Stomach (tissue), 4 donors: ENCODE measurements at regions not wholly inside any gene's neighbourhood (a gene's known extent, or its start where the extent isn't known, plus 50 kb on each side); places are given as distances from the start of the nearest gene placed in this dataset.

Source experiments
- CTCF ChIP-seq, 7 experiments: fragments of 450-650 bp in 4 of 7; fragments of 200-600 bp in 3 of 7; sonication (generic) in 3 of 7; IDR thresholded peaks; one replicate each; pipeline ENCODE4 v1.5.1; 2016 to 2019; ENCODE audit warnings: antibody characterized with exemption in 7 of 7, control low read depth in 2 of 7, mild to moderate bottlenecking in 1 of 7
- EP300 ChIP-seq: sonication (generic); formaldehyde crosslinking; IDR thresholded peaks from one replicate; pipeline ENCODE4 v1.6.1; 2017; ENCODE audit warnings: antibody characterized with exemption
- POLR2A ChIP-seq, 4 donors: fragments of 450-650 bp; IDR thresholded peaks; one replicate each; pipeline ENCODE4 v1.6.1; 2016; ENCODE audit warnings: antibody characterized with exemption in 4 of 4, control low read depth in 2 of 4, mild to moderate bottlenecking in 1 of 4, moderate library complexity in 1 of 4
- POLR2AphosphoS5 ChIP-seq, 3 donors: sonication (generic); formaldehyde crosslinking; IDR thresholded peaks; one replicate each; pipeline ENCODE4 v1.6.1; 2016; ENCODE audit warnings: antibody characterized with exemption in 3 of 3

GRCh38 chr11:45036733-45037132 lies 86.0 kb upstream of the TP53I11 start:
- TF ChIP-seq POLR2AphosphoS5 (IDR thresholded peaks at IDR 0.05): no peak
- TF ChIP-seq POLR2A (IDR thresholded peaks at IDR 0.05): no peak
- no peak for TF ChIP-seq CTCF (IDR thresholded peaks at IDR 0.05)
- no peak for TF ChIP-seq EP300
